Hepatocyte (in vitro differentiated cells): ENCODE measurements at regions not wholly inside any gene's neighbourhood (a gene's known extent, or its start where the extent isn't known, plus 50 kb on each side); places are given as distances from the start of the nearest gene placed in this dataset.

ENCODE experiments used
- EZH2 ChIP-seq: fragments of 200-600 bp; sonication (generic); IDR thresholded peaks from 2 replicates; pipeline ENCODE4 v1.6.1; 2016; ENCODE audit warnings: antibody characterized with exemption, mild to moderate bottlenecking, borderline replicate concordance
- TF ChIP-seq, protein P1 (sequence below): fragments of 200-600 bp; sonication (generic); IDR thresholded peaks from 2 replicates; pipeline ENCODE4 v1.5.1; 2016; ENCODE audit warnings: antibody characterized with exemption, mild to moderate bottlenecking; ENCODE audit not compliant: poor library complexity

DNA sequence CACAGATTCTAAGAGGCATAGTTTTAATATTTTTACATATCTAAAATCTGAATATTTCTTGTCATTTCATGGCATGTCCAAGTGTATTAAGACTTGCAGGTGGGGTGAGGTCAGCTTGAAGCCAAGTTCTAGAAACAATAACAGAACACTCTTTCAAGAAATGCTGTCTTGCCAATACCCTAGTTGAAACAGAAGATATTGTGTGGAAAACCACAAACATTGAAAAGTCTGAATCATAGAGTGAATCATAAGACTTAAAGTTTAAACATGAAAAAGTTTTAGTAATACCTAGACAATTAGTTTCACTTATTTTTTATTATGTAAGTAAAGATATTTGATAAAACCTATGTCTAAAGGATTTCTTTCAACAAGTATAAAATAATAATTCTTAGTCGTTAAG lies 191.5 kb upstream of the CAND1 start:
- TF ChIP-seq, protein P1, sequence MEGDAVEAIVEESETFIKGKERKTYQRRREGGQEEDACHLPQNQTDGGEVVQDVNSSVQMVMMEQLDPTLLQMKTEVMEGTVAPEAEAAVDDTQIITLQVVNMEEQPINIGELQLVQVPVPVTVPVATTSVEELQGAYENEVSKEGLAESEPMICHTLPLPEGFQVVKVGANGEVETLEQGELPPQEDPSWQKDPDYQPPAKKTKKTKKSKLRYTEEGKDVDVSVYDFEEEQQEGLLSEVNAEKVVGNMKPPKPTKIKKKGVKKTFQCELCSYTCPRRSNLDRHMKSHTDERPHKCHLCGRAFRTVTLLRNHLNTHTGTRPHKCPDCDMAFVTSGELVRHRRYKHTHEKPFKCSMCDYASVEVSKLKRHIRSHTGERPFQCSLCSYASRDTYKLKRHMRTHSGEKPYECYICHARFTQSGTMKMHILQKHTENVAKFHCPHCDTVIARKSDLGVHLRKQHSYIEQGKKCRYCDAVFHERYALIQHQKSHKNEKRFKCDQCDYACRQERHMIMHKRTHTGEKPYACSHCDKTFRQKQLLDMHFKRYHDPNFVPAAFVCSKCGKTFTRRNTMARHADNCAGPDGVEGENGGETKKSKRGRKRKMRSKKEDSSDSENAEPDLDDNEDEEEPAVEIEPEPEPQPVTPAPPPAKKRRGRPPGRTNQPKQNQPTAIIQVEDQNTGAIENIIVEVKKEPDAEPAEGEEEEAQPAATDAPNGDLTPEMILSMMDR = no peak
- no peak for TF ChIP-seq EZH2
